ENCODE measurements at regions not wholly inside any gene's neighbourhood (a gene's known extent, or its start where the extent isn't known, plus 50 kb on each side); places are given as distances from the start of the nearest gene placed in this dataset.
"Not testable (repeated sequence)": the region's sequence is repeated elsewhere in the genome, so short reads cannot be mapped to it uniquely, and the experiment has no call there.

GRCh38 chrX:114221445-114221844 lies 362.4 kb upstream of the HTR2C start:
- H3K27ac Mint-ChIP-seq: no peak overlapping the region
- H3K4me3 Mint-ChIP-seq: no peak overlapping the region
- TF ChIP-seq CTCF (conservative IDR thresholded peaks at IDR 0.05): no peak
- no peaks in the 10 kb centered on the region for H3K27me3 Mint-ChIP-seq
- no peaks in the 10 kb centered on the region for H3K9me3 Mint-ChIP-seq
- H3K4me1 Mint-ChIP-seq (ENCODE audit: unreplicated experiment): no peaks in the 10 kb centered on the region
- no peak for DNase-seq (ENCODE audit: extremely low spot score, unreplicated experiment)
- H3K36me3 Mint-ChIP-seq: no peaks in the 10 kb centered on the region

- Mint-ChIP-seq H3K27me3 (no peaks in the 10 kb centered on the region), H3K9me3 (no peaks in the 10 kb centered on the region), H3K4me1 (ENCODE audit: unreplicated experiment) (no peaks in the 10 kb centered on the region), H3K36me3 (no peaks in the 10 kb centered on the region), H3K27ac (no peak overlapping the region), H3K4me3 (no peak overlapping the region)
- DNase-seq (ENCODE audit: extremely low spot score, unreplicated experiment): no peak
- TF ChIP-seq CTCF (conservative IDR thresholded peaks at IDR 0.05): no peak
Observed at GRCh38 chrX:114210879-114211278, 373.0 kb upstream of the HTR2C start.

GRCh38 chrX:114201622-114202021 lies 382.3 kb upstream of the HTR2C start:
- H3K4me1 Mint-ChIP-seq (ENCODE audit: unreplicated experiment): no peaks in the 10 kb centered on the region
- H3K36me3 Mint-ChIP-seq: no peaks in the 10 kb centered on the region
- DNase-seq (ENCODE audit: extremely low spot score, unreplicated experiment): no peak
- H3K27me3 Mint-ChIP-seq: no peaks in the 10 kb centered on the region
- no peak for TF ChIP-seq CTCF (conservative IDR thresholded peaks at IDR 0.05)
- H3K27ac Mint-ChIP-seq: no peak overlapping the region
- H3K4me3 Mint-ChIP-seq: no peak overlapping the region
- peaks cover 8% of the 10 kb centered on the region for H3K9me3 Mint-ChIP-seq

DNA sequence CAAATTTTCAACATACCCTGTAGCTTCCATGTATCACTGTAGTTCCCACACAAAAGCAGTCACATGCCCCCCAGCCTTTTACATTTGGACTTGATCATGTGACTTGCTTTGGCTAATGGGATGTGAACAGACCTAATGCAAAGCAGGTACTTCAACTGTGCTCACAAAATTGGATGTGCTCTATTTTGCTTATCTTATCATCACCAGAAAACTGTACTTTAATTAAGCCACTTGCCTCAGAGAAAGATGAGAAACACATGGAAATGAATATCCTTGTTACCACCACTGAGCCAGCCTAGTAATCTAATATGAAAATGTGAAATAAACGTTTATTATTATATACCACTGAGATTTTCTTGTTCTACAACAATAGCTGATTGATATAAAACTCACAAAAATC lies 402.7 kb upstream of the HTR2C start:
- no peak for TF ChIP-seq CTCF (conservative IDR thresholded peaks at IDR 0.05)
- H3K27me3 Mint-ChIP-seq: no peaks in the 10 kb centered on the region
- no peaks in the 10 kb centered on the region for H3K9me3 Mint-ChIP-seq
- no peaks in the 10 kb centered on the region for H3K36me3 Mint-ChIP-seq
- H3K4me1 Mint-ChIP-seq (ENCODE audit: unreplicated experiment): no peaks in the 10 kb centered on the region
- DNase-seq (ENCODE audit: extremely low spot score, unreplicated experiment): no peak
- H3K4me3 Mint-ChIP-seq: no peak overlapping the region
- H3K27ac Mint-ChIP-seq: no peak overlapping the region

GRCh38 chrX:114178126-114178525 lies 405.8 kb upstream of the HTR2C start:
- Mint-ChIP-seq H3K36me3 (no peaks in the 10 kb centered on the region), H3K4me1 (ENCODE audit: unreplicated experiment) (no peaks in the 10 kb centered on the region), H3K4me3 (no peak overlapping the region), H3K9me3 (no peaks in the 10 kb centered on the region), H3K27ac (no peak overlapping the region), H3K27me3 (no peaks in the 10 kb centered on the region)
- no peak for TF ChIP-seq CTCF (conservative IDR thresholded peaks at IDR 0.05)
- DNase-seq (ENCODE audit: extremely low spot score, unreplicated experiment): no peak

- not testable (repeated sequence) for DNase-seq (ENCODE audit: extremely low spot score, unreplicated experiment); H3K36me3 Mint-ChIP-seq; H3K4me1 Mint-ChIP-seq (ENCODE audit: unreplicated experiment); H3K4me3 Mint-ChIP-seq; H3K27me3 Mint-ChIP-seq; H3K9me3 Mint-ChIP-seq; H3K27ac Mint-ChIP-seq
Observed at GRCh38 chrX:114167276-114167675, 416.6 kb upstream of the HTR2C start.
